NB4 (cell line): ENCODE measurements at regions not wholly inside any gene's neighbourhood (a gene's known extent, or its start where the extent isn't known, plus 50 kb on each side); places are given as distances from the start of the nearest gene placed in this dataset.

Experiments used
- CTCF ChIP-seq: IDR thresholded peaks from one replicate; pipeline ENCODE4 v1.5.1; 2012; ENCODE audit warnings: low read depth, low read length
- MYC ChIP-seq: IDR thresholded peaks from 2 replicates; pipeline ENCODE4 v1.6.1; 2011; ENCODE audit warnings: low read depth, low read length

GRCh38 chr7:27433581-27433980, 191.0 kb downstream of the EVX1 start:
- no peak for TF ChIP-seq CTCF
- TF ChIP-seq MYC, result no peak
